ENCODE measurements at regions not wholly inside any gene's neighbourhood (a gene's known extent, or its start where the extent isn't known, plus 50 kb on each side); places are given as distances from the start of the nearest gene placed in this dataset.

DNA sequence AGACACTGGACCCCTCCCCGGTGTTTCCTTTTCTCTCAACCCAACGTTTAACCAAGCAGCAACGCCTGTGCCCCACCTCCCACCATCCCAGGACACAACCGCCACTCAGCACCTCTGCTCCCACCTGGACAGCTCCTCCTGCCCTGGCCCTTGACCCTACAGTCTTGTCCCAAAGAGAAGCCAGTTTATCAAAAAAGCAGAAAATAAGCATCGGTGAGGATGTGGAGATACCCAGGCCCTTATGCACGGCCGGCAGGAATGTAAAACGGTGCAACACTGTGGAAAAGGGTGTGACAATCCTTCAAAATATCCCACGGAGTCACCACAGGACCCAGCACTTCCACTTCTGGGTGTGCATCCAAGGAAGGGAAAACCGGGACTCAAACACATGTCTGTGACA, 176.2 kb upstream of the RNF32 start:
- TF ChIP-seq, protein P1, sequence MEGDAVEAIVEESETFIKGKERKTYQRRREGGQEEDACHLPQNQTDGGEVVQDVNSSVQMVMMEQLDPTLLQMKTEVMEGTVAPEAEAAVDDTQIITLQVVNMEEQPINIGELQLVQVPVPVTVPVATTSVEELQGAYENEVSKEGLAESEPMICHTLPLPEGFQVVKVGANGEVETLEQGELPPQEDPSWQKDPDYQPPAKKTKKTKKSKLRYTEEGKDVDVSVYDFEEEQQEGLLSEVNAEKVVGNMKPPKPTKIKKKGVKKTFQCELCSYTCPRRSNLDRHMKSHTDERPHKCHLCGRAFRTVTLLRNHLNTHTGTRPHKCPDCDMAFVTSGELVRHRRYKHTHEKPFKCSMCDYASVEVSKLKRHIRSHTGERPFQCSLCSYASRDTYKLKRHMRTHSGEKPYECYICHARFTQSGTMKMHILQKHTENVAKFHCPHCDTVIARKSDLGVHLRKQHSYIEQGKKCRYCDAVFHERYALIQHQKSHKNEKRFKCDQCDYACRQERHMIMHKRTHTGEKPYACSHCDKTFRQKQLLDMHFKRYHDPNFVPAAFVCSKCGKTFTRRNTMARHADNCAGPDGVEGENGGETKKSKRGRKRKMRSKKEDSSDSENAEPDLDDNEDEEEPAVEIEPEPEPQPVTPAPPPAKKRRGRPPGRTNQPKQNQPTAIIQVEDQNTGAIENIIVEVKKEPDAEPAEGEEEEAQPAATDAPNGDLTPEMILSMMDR (IDR thresholded peaks at IDR 0.05; ENCODE audit: insufficient read depth in 1 of 2, low read depth in 1 of 2, low read length in 1 of 2, severe bottlenecking in 1 of 2, unreplicated experiment in 1 of 2), result no peak
- POLR2A ChIA-PET, result no interaction called here
- BruUV-seq (replicated peaks), result no TSS peak
- H3K9me3 Mint-ChIP-seq (ENCODE audit: unreplicated experiment), result no peaks in the 10 kb centered on the region
- H3K36me3 Mint-ChIP-seq (ENCODE audit: insufficient read depth, unreplicated experiment), result no peaks in the 10 kb centered on the region
- Histone ChIP-seq H3K36me3 (ENCODE audit: control insufficient read depth, insufficient read depth, low read length) (no peaks in the 10 kb centered on the region; the same call in 1 of the 2 replicates), H3K27me3 (replicated peaks; ENCODE audit: control insufficient read depth, insufficient read depth, low read length) (no peaks in the 10 kb centered on the region), H3K9me3 (no peaks in the 10 kb centered on the region), H3K4me3 (ENCODE audit: low read depth, low read length) (no peak overlapping the region), H3K4me1 (no peaks in the 10 kb centered on the region)
- H3K4me1 Mint-ChIP-seq (ENCODE audit: low read depth, unreplicated experiment), result peaks cover 9% of the 10 kb centered on the region
- H3K4me3 Mint-ChIP-seq (ENCODE audit: unreplicated experiment), result no peak overlapping the region
- no peaks in the 10 kb centered on the region for H3K27me3 Mint-ChIP-seq (ENCODE audit: insufficient read depth, unreplicated experiment)
- no peak for DNase-seq
- CTCF ChIA-PET, result no interaction called here
- no peak overlapping the region for H3K27ac Mint-ChIP-seq (ENCODE audit: unreplicated experiment)
- intact Hi-C loops (cut with micrococcal nuclease; ENCODE audit: unreplicated experiment), result no loop called here

DNA sequence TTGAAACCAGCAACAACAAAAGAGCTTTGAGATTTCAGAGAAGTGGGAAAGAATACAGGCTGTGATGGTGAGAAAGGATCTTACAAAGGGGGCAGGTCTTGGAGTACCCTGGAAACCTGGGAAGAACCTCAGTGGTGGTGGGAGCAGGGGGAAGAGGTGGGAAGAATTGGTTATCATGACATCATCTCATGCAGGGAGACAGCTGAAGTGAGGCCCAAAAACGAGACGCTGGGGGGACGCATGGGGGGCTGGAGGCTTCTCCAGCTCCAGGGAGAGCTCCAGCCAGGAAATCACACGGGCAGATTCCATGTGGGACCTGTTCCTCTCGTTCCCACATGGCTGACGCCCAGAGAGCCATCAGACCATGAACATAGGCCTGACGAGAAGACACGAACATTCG, 177.3 kb upstream of the RNF32 start:
- Mint-ChIP-seq H3K27me3 (ENCODE audit: insufficient read depth, unreplicated experiment) (no peaks in the 10 kb centered on the region), H3K36me3 (ENCODE audit: insufficient read depth, unreplicated experiment) (no peaks in the 10 kb centered on the region), H3K27ac (ENCODE audit: unreplicated experiment) (no peak overlapping the region), H3K4me1 (ENCODE audit: low read depth, unreplicated experiment) (peaks cover 9% of the 10 kb centered on the region), H3K9me3 (ENCODE audit: unreplicated experiment) (no peaks in the 10 kb centered on the region), H3K4me3 (ENCODE audit: unreplicated experiment) (no peak overlapping the region)
- ChIA-PET POLR2A (no interaction called here), CTCF (no interaction called here)
- intact Hi-C loops (cut with micrococcal nuclease; ENCODE audit: unreplicated experiment), result no loop called here
- H3K4me1 ChIP-seq, result no peaks in the 10 kb centered on the region
- TF ChIP-seq, protein P1 (IDR thresholded peaks at IDR 0.05; ENCODE audit: insufficient read depth in 1 of 2, low read depth in 1 of 2, low read length in 1 of 2, severe bottlenecking in 1 of 2, unreplicated experiment in 1 of 2), result no peak
- BruUV-seq (replicated peaks), result no TSS peak
- no peaks in the 10 kb centered on the region for H3K27me3 ChIP-seq (replicated peaks; ENCODE audit: control insufficient read depth, insufficient read depth, low read length)
- H3K9me3 ChIP-seq, result no peaks in the 10 kb centered on the region
- H3K4me3 ChIP-seq (ENCODE audit: low read depth, low read length), result no peak overlapping the region
- no peak for DNase-seq
- no peaks in the 10 kb centered on the region; the same call in 1 of the 2 replicates for H3K36me3 ChIP-seq (ENCODE audit: control insufficient read depth, insufficient read depth, low read length)

DNA sequence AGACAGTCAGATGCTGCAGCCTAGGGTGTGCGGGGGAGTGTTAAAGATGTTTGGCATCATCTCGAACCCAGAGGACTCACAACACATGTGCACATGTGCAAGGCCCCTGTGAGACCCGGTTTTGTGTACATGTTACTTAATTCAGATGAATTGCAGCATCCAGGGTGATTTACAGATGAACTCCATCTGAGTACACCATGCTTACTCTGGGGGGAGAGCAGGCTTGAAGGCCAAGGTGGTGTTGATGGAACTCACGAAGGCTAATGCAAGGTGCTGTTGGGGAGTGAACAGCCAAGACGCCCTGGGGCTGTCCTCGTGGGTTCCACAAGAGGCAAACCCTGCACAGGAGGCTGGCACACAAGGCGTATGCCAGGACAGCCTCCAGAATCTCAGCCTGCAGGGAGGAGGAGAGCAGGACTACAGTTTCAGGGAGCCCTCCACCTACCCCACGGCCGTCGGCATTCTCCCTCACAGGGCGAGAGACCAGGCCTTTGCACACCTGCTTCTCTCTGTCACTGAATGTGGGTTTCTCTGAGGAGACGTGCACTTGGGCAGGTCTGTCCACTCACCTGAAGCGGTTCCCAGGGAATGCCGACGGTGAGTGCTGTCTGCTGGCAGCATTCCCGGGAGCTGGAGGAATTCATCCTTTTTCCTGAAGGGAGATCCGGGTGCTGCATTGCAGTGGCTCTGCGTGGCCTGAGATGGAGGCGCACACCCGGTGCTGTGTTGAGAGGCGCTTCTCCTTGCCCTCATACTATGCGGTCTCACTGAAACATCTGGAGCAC, 178.5 kb upstream of the RNF32 start:
- H3K36me3 Mint-ChIP-seq (ENCODE audit: insufficient read depth, unreplicated experiment), result no peaks in the 10 kb centered on the region
- H3K27me3 ChIP-seq (replicated peaks; ENCODE audit: control insufficient read depth, insufficient read depth, low read length), result no peaks in the 10 kb centered on the region
- no peaks in the 10 kb centered on the region for H3K9me3 Mint-ChIP-seq (ENCODE audit: unreplicated experiment)
- no peak for DNase-seq
- H3K4me1 Mint-ChIP-seq (ENCODE audit: low read depth, unreplicated experiment), result peaks cover 9% of the 10 kb centered on the region
- intact Hi-C loops (cut with micrococcal nuclease; ENCODE audit: unreplicated experiment), result no loop called here
- H3K4me1 ChIP-seq, result no peaks in the 10 kb centered on the region
- POLR2A ChIA-PET, result no interaction called here
- H3K27ac Mint-ChIP-seq (ENCODE audit: unreplicated experiment), result no peak overlapping the region
- H3K27me3 Mint-ChIP-seq (ENCODE audit: insufficient read depth, unreplicated experiment), result no peaks in the 10 kb centered on the region
- H3K36me3 ChIP-seq (ENCODE audit: control insufficient read depth, insufficient read depth, low read length), result no peaks in the 10 kb centered on the region; the same call in 1 of the 2 replicates
- H3K9me3 ChIP-seq, result no peaks in the 10 kb centered on the region
- BruUV-seq (replicated peaks), result no TSS peak
- no peak overlapping the region for H3K4me3 Mint-ChIP-seq (ENCODE audit: unreplicated experiment)
- CTCF ChIA-PET, result no interaction called here
- TF ChIP-seq, protein P1 (IDR thresholded peaks at IDR 0.05; ENCODE audit: insufficient read depth in 1 of 2, low read depth in 1 of 2, low read length in 1 of 2, severe bottlenecking in 1 of 2, unreplicated experiment in 1 of 2), result no peak
- H3K4me3 ChIP-seq (ENCODE audit: low read depth, low read length), result no peak overlapping the region
